A549 (cell line): ENCODE measurements at regions not wholly inside any gene's neighbourhood (a gene's known extent, or its start where the extent isn't known, plus 50 kb on each side); places are given as distances from the start of the nearest gene placed in this dataset.

ENCODE experiments used
- CTCF ChIP-seq: fragments of >200 bp; sonication (Bioruptor Twin); formaldehyde crosslinking; IDR thresholded peaks from 3 replicates; pipeline ENCODE4 v1.5.1; 2016
- E2F6 ChIP-seq: IDR thresholded peaks from 2 replicates; pipeline ENCODE4 v1.6.1; 2012; ENCODE audit warnings: low read depth, borderline replicate concordance
- EP300 ChIP-seq, 2 experiments: fragments of >200 bp; sonication (Bioruptor Twin); formaldehyde crosslinking; IDR thresholded peaks; 2 replicates in 1 of 2; 3 replicates in 1 of 2; pipeline ENCODE4 v1.6.1; 2016 to 2017
- FOXS1 ChIP-seq: fragments of 250-450 bp; sonication (Bioruptor Pico); IDR thresholded peaks from 2 replicates; pipeline ENCODE4 v1.5.0; 2020; ENCODE audit warnings: mild to moderate bottlenecking, moderate library complexity
- JUN ChIP-seq, 2 experiments: fragments of >200 bp; sonication (Bioruptor Twin); formaldehyde crosslinking; IDR thresholded peaks; 2 replicates in 1 of 2; 3 replicates in 1 of 2; pipeline ENCODE4 v1.6.1; 2016 to 2017
- JUNB ChIP-seq: fragments of >200 bp; sonication (Bioruptor Twin); formaldehyde crosslinking; IDR thresholded peaks from 2 replicates; pipeline ENCODE4 v1.6.1; 2016
- KDM5A ChIP-seq: fragments of 200-600 bp; sonication (generic); IDR thresholded peaks from 2 replicates; pipeline ENCODE4 v1.6.1; 2016; ENCODE audit warnings: antibody characterized with exemption, mild to moderate bottlenecking
- MAX ChIP-seq: IDR thresholded peaks from 2 replicates; pipeline ENCODE4 v1.6.1; 2012
- PHF8 ChIP-seq: fragments of 200-600 bp; sonication (generic); IDR thresholded peaks from 2 replicates; pipeline ENCODE4 v1.6.1; 2016; ENCODE audit warnings: low read depth, mild to moderate bottlenecking, antibody characterized with exemption, moderate library complexity, borderline replicate concordance
- POLR2A ChIP-seq: IDR thresholded peaks from 2 replicates; pipeline ENCODE4 v1.6.1; 2012; ENCODE audit warnings: mild to moderate bottlenecking, low read length
- RAD21 ChIP-seq, 2 experiments: fragments of >200 bp in 1 of 2; sonication (Bioruptor Twin) in 1 of 2; formaldehyde crosslinking in 1 of 2; IDR thresholded peaks in 1 of 2; conservative IDR thresholded peaks in 1 of 2; 2 replicates in 1 of 2; 3 replicates in 1 of 2; pipeline ENCODE4 v1.6.1; 2012 to 2018; ENCODE audit warnings: inconsistent platforms in 1 of 2
- REST ChIP-seq: fragments of 200-600 bp; sonication (generic); IDR thresholded peaks from 2 replicates; pipeline ENCODE4 v1.6.1; 2016; ENCODE audit warnings: antibody characterized with exemption, mild to moderate bottlenecking, moderate library complexity
- RNF2 ChIP-seq: fragments of 200-600 bp; sonication (generic); IDR thresholded peaks from 2 replicates; pipeline ENCODE4 v1.6.1; 2016; ENCODE audit warnings: low read depth, mild to moderate bottlenecking, antibody characterized with exemption, moderate library complexity, borderline replicate concordance
- SMC3 ChIP-seq: fragments of >200 bp; sonication (Bioruptor Twin); formaldehyde crosslinking; IDR thresholded peaks from 3 replicates; pipeline ENCODE4 v1.6.1; 2018; ENCODE audit warnings: inconsistent platforms

- TF ChIP-seq CTCF (no peak), KDM5A (no peak), RAD21 (conservative IDR thresholded peaks at IDR 0.05 in 1 of 2, IDR thresholded peaks at IDR 0.05 in 1 of 2) (no peak), JUNB (no peak), POLR2A (no peak), SMC3 (no peak), EP300 (IDR thresholded peaks at IDR 0.05) (no peak), FOXS1 (CRISPR knock-in tag) (no peak), RNF2 (no peak), REST (no peak), E2F6 (no peak), JUN (IDR thresholded peaks at IDR 0.05) (no peak), MAX (no peak), PHF8 (no peak)
Measured at GRCh38 chr11:23988381-23989006, 508.4 kb upstream of the LUZP2 start.
